RWPE2 (cell line): ENCODE measurements at regions not wholly inside any gene's neighbourhood (a gene's known extent, or its start where the extent isn't known, plus 50 kb on each side); places are given as distances from the start of the nearest gene placed in this dataset.

Experiments used
- ATAC-seq: fragments of 200-7000 bp; cut with Tn5 transposase; 3 replicates; pipeline ENCODE4 v1.9.1; 2021; ENCODE audit warnings: low read depth
- DNase-seq: peaks from one replicate; pipeline ENCODE4 v3.0.0-alpha.2; 2020; ENCODE audit warnings: low spot score
- H3K27ac ChIP-seq: fragments of 450-650 bp; 2 replicates; pipeline ENCODE4 v1.5.1; 2017; ENCODE audit warnings: mild to moderate bottlenecking; ENCODE audit not compliant: poor library complexity, severe bottlenecking
- H3K27me3 ChIP-seq: fragments of 250-450 bp; sonication (Bioruptor Pico); 2 replicates; pipeline ENCODE4 v1.5.1; 2021; ENCODE audit warnings: mild to moderate bottlenecking, moderate library complexity; ENCODE audit not compliant: insufficient read depth, poor library complexity, severe bottlenecking
- H3K36me3 ChIP-seq: fragments of 250-450 bp; sonication (Bioruptor Pico); 2 replicates; pipeline ENCODE4 v1.5.1; 2020; ENCODE audit warnings: low read depth, mild to moderate bottlenecking, moderate library complexity
- H3K4me1 ChIP-seq: fragments of 250-450 bp; sonication (Bioruptor Pico); 2 replicates; pipeline ENCODE4 v1.5.1; 2021; ENCODE audit warnings: mild to moderate bottlenecking, moderate library complexity; ENCODE audit not compliant: insufficient read depth, poor library complexity, severe bottlenecking
- H3K4me3 ChIP-seq: fragments of 250-450 bp; sonication (Bioruptor Pico); 2 replicates; pipeline ENCODE4 v1.5.1; 2021; ENCODE audit warnings: mild to moderate bottlenecking, moderate library complexity; ENCODE audit not compliant: severe bottlenecking
- H3K9me3 ChIP-seq: fragments of 250-450 bp; sonication (Bioruptor Pico); 2 replicates; pipeline ENCODE4 v1.5.1; 2021; ENCODE audit warnings: mild to moderate bottlenecking, moderate library complexity; ENCODE audit not compliant: severe bottlenecking
- TF ChIP-seq, protein P1 (sequence below): fragments of 450-650 bp; IDR thresholded peaks from one replicate; pipeline ENCODE4 v1.5.1; 2017; ENCODE audit warnings: mild to moderate bottlenecking, moderate library complexity; ENCODE audit not compliant: poor library complexity, severe bottlenecking

DNA sequence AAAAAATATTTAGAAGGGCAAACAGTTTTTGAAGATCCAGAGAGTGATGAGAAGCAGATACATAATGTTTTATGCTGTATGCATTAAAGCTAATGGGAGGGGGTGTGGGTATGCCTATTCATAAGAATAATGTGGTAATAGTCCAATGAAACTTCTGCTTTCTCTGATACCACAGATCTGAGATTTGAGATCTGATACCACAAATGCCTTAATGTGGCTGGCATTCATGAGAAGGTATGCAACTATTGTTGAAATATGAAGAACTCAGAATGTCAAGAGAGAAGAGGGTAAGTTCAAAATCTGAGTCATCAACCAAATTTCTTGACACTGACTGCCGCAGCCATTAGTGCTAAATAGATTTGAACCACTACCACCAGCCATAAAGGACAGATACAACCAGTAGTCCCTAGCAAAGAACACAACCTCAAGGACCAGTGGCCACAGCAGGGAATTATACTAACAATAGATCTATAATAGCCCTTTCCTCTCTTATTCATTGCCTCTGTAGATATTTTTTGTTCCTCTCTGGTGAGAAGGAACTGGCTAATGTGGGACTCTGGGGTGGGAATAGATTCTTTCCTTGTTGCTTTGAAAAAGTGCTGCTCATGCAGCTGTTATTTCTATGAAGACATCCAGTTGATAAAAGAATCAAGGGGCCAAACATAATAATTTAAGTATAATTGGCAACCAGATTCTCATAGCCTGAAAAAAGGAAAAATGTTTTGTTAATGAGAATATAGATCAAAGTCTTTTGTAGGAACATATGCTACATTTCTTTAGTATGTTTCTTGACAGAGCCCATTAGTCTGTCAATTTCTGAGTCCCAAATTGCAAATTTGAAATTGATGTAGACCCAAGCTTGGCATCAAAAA, 256.5 kb upstream of the ZNF608 start:
- TF ChIP-seq, protein P1, sequence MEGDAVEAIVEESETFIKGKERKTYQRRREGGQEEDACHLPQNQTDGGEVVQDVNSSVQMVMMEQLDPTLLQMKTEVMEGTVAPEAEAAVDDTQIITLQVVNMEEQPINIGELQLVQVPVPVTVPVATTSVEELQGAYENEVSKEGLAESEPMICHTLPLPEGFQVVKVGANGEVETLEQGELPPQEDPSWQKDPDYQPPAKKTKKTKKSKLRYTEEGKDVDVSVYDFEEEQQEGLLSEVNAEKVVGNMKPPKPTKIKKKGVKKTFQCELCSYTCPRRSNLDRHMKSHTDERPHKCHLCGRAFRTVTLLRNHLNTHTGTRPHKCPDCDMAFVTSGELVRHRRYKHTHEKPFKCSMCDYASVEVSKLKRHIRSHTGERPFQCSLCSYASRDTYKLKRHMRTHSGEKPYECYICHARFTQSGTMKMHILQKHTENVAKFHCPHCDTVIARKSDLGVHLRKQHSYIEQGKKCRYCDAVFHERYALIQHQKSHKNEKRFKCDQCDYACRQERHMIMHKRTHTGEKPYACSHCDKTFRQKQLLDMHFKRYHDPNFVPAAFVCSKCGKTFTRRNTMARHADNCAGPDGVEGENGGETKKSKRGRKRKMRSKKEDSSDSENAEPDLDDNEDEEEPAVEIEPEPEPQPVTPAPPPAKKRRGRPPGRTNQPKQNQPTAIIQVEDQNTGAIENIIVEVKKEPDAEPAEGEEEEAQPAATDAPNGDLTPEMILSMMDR: no peak
- no peak for DNase-seq
- no peaks in the 10 kb centered on the region for H3K36me3 ChIP-seq
- no peak overlapping the region for H3K27ac ChIP-seq
- H3K4me3 ChIP-seq: no peak overlapping the region
- no peaks in the 10 kb centered on the region for H3K4me1 ChIP-seq
- H3K27me3 ChIP-seq: no peaks in the 10 kb centered on the region
- H3K9me3 ChIP-seq: peaks cover 2% of the 10 kb centered on the region
- no peak for ATAC-seq

DNA sequence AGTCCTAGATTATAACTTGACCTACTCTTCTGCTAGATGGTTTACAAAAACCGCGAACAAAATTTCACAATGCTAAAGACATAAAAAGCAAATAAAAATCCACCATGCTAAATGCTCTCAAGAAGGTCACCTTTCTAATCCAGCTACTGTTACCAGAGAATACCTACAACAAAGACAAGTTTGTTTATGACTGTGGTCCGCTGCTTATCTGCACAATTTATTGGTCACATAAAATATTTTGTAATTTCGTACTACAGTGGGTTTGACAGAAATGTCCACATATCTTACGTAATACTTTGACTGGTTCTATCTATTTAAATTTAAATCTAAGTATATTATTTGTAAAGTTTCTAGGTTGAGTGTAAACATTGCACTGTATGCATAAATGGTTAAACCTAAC, 257.6 kb upstream of the ZNF608 start:
- peaks cover 2% of the 10 kb centered on the region for H3K9me3 ChIP-seq
- H3K4me1 ChIP-seq: no peaks in the 10 kb centered on the region
- H3K27me3 ChIP-seq: no peaks in the 10 kb centered on the region
- no peak for ATAC-seq
- H3K4me3 ChIP-seq: no peak overlapping the region
- no peaks in the 10 kb centered on the region for H3K36me3 ChIP-seq
- H3K27ac ChIP-seq: no peak overlapping the region
- TF ChIP-seq, protein P1: no peak
- no peak for DNase-seq

DNA sequence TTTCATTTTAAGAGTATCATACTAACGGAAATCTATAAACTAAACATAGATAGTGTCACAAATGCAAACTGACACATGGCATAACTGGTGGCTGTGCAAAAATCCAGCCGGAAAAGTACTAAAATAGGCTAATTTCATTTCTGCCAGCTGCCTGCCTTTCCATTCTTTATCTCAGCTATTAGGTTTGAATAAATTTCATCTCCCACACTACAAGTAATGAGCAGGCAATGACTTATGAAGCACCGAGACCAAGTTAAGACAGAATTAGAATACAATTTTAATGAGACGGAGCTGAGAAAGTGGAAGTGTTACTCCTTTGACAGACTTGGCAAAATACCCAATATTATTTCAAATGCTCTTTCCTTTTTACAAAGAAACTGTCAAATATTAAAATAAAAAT, 258.8 kb upstream of the ZNF608 start:
- TF ChIP-seq, protein P1: no peak
- ATAC-seq (no peak), DNase-seq (no peak)
- H3K4me3 ChIP-seq: no peak overlapping the region
- peaks cover 2% of the 10 kb centered on the region for H3K9me3 ChIP-seq
- H3K36me3 ChIP-seq: no peaks in the 10 kb centered on the region
- H3K27me3 ChIP-seq: no peaks in the 10 kb centered on the region
- no peaks in the 10 kb centered on the region for H3K4me1 ChIP-seq
- no peak overlapping the region for H3K27ac ChIP-seq

DNA sequence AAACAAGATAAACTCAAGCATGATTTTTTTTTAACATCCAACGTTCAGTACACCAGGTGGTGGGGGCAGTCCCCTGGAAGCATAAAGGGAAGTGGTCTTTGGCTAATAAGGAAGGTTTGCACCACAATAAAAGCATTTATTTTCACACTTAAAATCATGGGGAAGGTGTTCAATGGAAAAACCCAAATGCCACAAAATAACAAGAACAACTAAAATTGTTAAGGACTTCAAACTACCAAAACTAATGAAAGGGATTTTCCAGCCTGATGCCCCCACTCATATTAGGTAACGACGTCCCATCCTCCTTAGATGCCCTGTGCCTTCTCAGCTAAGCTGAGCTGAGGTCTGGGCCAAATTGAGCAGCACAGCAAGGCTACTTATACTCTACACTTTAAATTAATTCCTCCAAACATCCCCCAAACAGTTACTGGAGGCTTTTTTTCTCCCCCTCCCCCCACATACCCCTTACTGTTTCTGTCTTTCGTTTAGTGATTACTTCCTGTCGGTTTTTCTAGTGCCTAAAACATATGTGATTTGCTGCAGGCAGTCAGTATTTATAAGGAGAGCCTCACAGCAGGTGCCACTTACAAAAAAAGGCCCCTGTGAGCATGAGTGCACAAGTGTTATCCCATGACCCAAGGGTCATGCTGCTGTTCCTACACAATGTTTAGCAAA, 259.7 kb upstream of the ZNF608 start:
- H3K4me1 ChIP-seq: no peaks in the 10 kb centered on the region
- no peak overlapping the region for H3K27ac ChIP-seq
- peaks cover 2% of the 10 kb centered on the region for H3K9me3 ChIP-seq
- H3K36me3 ChIP-seq: no peaks in the 10 kb centered on the region
- no peak overlapping the region for H3K4me3 ChIP-seq
- ATAC-seq: no peak
- TF ChIP-seq, protein P1: no peak
- H3K27me3 ChIP-seq: no peaks in the 10 kb centered on the region
- DNase-seq: no peak
